OCI-LY7 (cell line): ENCODE measurements at regions not wholly inside any gene's neighbourhood (a gene's known extent, or its start where the extent isn't known, plus 50 kb on each side); places are given as distances from the start of the nearest gene placed in this dataset.

ENCODE experiments used
- CTCF ChIP-seq: fragments of 200-600 bp; sonication (generic); conservative IDR thresholded peaks from 2 replicates; pipeline ENCODE4 v1.5.1; 2014; ENCODE audit warnings: mild to moderate bottlenecking, antibody characterized with exemption, low read length, moderate library complexity, mixed read lengths
- EZH2phosphoT487 ChIP-seq: fragments of 200-600 bp; sonication (generic); IDR thresholded peaks from 2 replicates; pipeline ENCODE4 v1.6.1; 2018; ENCODE audit warnings: low read depth, borderline replicate concordance, mild to moderate bottlenecking, mixed run types, antibody characterized with exemption, low read length, moderate library complexity, mixed read lengths

- TF ChIP-seq CTCF = no peak
- no peak for TF ChIP-seq EZH2phosphoT487
Observed at GRCh38 chr1:29716306-29716705, 480.0 kb downstream of the PTPRU start.
